Cardiac fibroblast (primary cell): ENCODE measurements at regions not wholly inside any gene's neighbourhood (a gene's known extent, or its start where the extent isn't known, plus 50 kb on each side); places are given as distances from the start of the nearest gene placed in this dataset.

Source experiments
- DNase-seq, 2 donors: peaks; one replicate each; pipeline versions ENCODE4 v3.0.0 to v3.0.0-alpha.2; 2010; ENCODE audit warnings: low read depth in 2 of 2
- H3K4me3 ChIP-seq, 2 donors: replicated peaks in 1 of 2; 1 replicate in 1 of 2; 2 replicates in 1 of 2; pipeline ENCODE4 v1.5.1; 2011; ENCODE audit warnings: low read depth in 2 of 2, low read length in 2 of 2, mild to moderate bottlenecking in 2 of 2, moderate library complexity in 1 of 2
- TF ChIP-seq, protein P1 (sequence below): IDR thresholded peaks from one replicate; pipeline ENCODE4 v1.5.1; 2011; ENCODE audit warnings: low read depth, mild to moderate bottlenecking, low read length, inconsistent platforms

DNA sequence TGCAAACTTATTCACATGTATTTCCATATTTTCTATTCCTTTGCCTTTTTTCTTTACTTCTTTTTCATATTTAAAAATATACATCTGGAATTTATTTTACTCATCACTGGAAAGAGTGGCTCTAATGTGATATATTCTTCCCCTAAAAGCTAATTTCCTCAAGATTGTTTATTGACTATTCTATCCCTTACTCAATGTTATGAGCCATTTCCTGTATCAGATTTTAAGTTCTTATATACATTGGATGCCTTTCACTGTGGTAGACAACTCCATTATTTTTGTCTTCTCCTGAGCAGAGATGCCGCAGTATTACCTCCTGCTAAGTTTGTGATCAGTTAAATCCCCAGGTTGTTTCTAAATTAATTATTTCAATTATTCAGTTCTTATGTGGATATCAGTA is 418.4 kb upstream of the JAG1 start:
- TF ChIP-seq, protein P1, sequence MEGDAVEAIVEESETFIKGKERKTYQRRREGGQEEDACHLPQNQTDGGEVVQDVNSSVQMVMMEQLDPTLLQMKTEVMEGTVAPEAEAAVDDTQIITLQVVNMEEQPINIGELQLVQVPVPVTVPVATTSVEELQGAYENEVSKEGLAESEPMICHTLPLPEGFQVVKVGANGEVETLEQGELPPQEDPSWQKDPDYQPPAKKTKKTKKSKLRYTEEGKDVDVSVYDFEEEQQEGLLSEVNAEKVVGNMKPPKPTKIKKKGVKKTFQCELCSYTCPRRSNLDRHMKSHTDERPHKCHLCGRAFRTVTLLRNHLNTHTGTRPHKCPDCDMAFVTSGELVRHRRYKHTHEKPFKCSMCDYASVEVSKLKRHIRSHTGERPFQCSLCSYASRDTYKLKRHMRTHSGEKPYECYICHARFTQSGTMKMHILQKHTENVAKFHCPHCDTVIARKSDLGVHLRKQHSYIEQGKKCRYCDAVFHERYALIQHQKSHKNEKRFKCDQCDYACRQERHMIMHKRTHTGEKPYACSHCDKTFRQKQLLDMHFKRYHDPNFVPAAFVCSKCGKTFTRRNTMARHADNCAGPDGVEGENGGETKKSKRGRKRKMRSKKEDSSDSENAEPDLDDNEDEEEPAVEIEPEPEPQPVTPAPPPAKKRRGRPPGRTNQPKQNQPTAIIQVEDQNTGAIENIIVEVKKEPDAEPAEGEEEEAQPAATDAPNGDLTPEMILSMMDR = no peak
- no peak overlapping the region for H3K4me3 ChIP-seq
- no peak for DNase-seq

DNA sequence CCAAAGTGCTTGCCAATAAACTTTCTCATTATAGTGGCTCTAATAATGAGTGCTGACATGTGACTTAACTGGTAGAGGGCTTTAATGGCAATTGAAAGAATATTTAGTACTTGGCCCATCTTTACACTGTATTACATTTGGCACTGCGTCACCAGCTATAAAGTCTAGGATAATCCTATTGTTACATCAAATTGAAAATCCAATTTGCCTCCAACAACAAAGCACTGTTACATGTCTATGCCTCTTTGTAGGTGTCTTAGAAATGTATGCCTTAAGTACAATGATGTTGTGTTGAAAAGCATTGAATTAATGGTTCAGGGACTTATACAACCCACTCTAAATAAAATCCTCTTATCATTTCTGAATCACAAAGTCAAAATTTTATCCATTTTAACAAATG is 420.4 kb upstream of the JAG1 start:
- TF ChIP-seq, protein P1 = no peak
- no peak for DNase-seq
- no peak overlapping the region for H3K4me3 ChIP-seq

DNA sequence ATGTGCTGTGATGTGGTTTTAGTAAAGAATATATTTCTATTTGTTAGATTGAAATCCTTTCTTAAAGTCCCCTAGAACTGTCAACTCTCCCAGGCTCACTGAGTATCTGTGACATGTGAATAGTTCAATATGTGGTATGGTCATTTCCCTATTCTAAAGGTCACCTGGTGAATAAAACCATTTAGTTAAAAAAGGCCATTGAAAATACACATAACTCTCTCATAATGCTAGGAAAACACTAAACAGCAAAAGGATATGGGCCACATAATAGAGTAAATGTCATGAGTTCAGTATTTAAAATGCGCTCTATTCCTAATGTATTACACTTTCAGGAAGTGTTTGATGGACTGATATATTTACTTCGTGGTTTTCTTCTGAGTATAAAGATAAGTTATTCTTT is 420.9 kb upstream of the JAG1 start:
- DNase-seq = no peak
- TF ChIP-seq, protein P1 = no peak
- H3K4me3 ChIP-seq = no peak overlapping the region

DNA sequence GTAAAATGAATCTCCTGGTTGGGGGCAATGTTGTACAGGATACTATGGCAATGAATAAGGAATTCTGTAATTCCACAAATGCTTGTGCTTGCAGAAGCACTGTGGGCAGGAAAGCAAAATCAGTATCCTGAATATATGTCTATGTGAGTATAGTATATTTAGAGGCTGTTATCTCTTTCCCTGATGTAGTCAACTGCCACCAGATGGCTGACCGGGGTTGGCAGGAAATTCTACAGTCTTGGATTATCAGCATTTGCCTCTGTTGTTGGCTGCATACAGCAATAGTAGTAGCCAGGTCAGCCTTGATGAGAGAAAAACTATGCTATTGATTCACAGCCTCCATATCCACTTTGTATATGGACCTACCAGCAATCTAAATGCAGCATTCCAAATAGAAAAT is 425.1 kb upstream of the JAG1 start:
- DNase-seq = no peak
- no peak overlapping the region for H3K4me3 ChIP-seq

DNA sequence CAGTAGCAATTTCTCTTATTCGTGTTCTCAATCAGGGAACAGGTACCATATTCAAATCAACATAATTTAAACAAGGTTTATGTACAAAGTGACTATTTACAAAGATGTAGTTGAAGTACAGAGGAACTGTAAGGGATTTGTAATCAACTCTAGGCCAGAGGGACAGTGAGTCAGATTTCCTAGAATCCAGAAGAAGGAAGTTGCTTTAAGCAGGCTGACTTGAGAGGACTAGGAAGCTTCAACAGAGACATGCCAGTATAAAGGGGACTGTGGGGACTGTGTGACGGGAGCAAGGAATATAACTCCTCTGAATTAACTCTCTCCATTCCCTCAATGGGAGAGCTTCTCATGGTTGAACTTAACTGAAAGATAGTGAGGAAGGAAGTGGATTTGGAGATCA is 427.4 kb upstream of the JAG1 start:
- peak; percentile 56 to 61 for DNase-seq
- no peak overlapping the region for H3K4me3 ChIP-seq
- TF ChIP-seq, protein P1 = no peak

More for the DNA sequence above, 425.1 kb upstream of the JAG1 start:
- TF ChIP-seq, protein P1 = no peak

DNA sequence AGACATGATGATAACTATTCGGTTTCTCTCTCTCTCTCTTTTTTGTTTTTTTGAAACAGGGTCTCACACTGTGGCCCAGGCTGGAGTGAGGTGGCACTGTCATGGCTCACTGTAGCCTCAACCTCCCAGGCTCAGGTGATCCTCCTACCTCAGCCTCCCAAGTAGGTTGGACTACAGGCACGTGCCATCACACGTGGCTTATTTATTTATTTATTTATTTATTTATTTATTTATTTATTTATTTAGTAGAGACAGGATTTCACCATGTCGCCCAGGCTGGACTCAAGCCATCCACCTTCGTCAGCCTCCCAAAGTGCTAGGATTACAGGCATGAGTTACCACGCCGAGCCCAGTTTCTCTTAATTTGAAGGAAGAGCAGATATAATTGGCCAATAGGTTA is 427.9 kb upstream of the JAG1 start:
- no peak for DNase-seq
- H3K4me3 ChIP-seq = no peak overlapping the region
- TF ChIP-seq, protein P1 = no peak

DNA sequence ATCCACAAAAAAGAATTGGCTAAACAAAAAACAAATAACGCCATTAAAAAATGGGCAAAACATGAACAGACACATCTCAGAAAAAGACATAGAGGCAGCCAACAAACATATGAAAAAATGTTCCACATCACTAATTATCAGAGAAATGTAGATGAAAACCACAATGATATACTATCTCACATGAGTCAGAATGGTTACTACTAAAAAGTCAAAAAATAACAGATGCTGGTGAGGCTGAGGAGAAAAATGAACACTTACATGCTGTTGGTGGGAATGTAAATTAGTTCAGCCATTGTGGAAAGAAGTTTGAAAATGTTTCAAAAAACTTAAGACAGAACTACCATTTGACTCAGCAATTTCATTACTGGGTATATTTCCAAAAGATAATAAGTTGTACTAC is 430.1 kb upstream of the JAG1 start:
- peak; percentile 28 to 76 for DNase-seq
- H3K4me3 ChIP-seq = no peak overlapping the region
- TF ChIP-seq, protein P1 = no peak
